ENCODE measurements at regions not wholly inside any gene's neighbourhood (a gene's known extent, or its start where the extent isn't known, plus 50 kb on each side); places are given as distances from the start of the nearest gene placed in this dataset.

DNA sequence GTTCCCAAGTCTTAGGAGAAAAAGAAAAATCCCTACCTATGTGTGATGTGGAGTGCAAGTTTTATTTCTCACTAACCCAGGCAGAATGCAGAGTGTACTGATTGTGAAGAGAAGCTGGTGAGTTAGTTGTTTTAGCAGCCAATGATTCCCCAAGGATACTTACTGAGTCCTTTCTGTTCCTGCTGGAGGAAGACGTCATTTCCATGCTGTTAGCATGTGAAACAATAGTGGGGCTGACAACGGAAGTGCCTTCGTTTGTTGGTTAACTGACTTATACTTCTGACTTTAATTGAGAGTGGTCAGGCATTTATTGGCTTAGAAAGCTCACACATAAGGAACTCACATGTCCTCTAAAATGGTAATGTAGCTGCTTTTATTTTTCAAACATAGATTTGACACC is 180.6 kb downstream of the MC4R start:
- H3K9me3 ChIP-seq (ENCODE audit: control insufficient read depth in 4 of 4, insufficient read depth in 3 of 4, low read length in 3 of 4) = no peaks in the 10 kb centered on the region
- H3K27ac ChIP-seq (ENCODE audit: low read depth in 1 of 2, low read length in 1 of 2) = no peak overlapping the region
- no peak for ATAC-seq (ENCODE audit: insufficient read depth, low FRiP score)
- H3K27me3 ChIP-seq (ENCODE audit: control insufficient read depth in 3 of 3, insufficient read depth in 3 of 3, low read length in 2 of 3) = no peaks in the 10 kb centered on the region
- H3K36me3 ChIP-seq (ENCODE audit: control insufficient read depth in 4 of 4, insufficient read depth in 4 of 4, low read length in 4 of 4) = no peaks in the 10 kb centered on the region
- no peak for TF ChIP-seq CTCF (IDR thresholded peaks at IDR 0.05; ENCODE audit: control extremely low read depth, extremely low read depth)
- WGBS, 2 donors = 66 to 86% methylated on average over 3 of the region's 3 CpGs
- no peak overlapping the region for H3K4me3 ChIP-seq
- H3K9ac ChIP-seq (ENCODE audit: insufficient read depth in 1 of 2, low read length in 2 of 2) = no peak overlapping the region
- H3K4me1 ChIP-seq (ENCODE audit: control insufficient read depth in 5 of 5, insufficient read depth in 5 of 5, low read length in 5 of 5) = peaks cover 0 to 14% (median 0%) of the 10 kb centered on the region in 5 donors
- DNase-seq = no peak

- no peak for TF ChIP-seq CTCF (IDR thresholded peaks at IDR 0.05; ENCODE audit: control extremely low read depth, extremely low read depth)
- DNase-seq (peak; percentile 64 to 92 (median 88)), ATAC-seq (ENCODE audit: insufficient read depth, low FRiP score) (no peak)
- Histone ChIP-seq H3K4me3 (no peak overlapping the region), H3K4me1 (ENCODE audit: control insufficient read depth in 5 of 5, insufficient read depth in 5 of 5, low read length in 5 of 5) (peaks cover 0 to 14% (median 0%) of the 10 kb centered on the region in 5 donors), H3K9me3 (ENCODE audit: control insufficient read depth in 4 of 4, insufficient read depth in 3 of 4, low read length in 3 of 4) (no peaks in the 10 kb centered on the region), H3K36me3 (ENCODE audit: control insufficient read depth in 4 of 4, insufficient read depth in 4 of 4, low read length in 4 of 4) (no peaks in the 10 kb centered on the region), H3K27me3 (ENCODE audit: control insufficient read depth in 3 of 3, insufficient read depth in 3 of 3, low read length in 2 of 3) (no peaks in the 10 kb centered on the region), H3K9ac (ENCODE audit: insufficient read depth in 1 of 2, low read length in 2 of 2) (no peak overlapping the region), H3K27ac (ENCODE audit: low read depth in 1 of 2, low read length in 1 of 2) (no peak overlapping the region)
- 66 to 82% methylated on average over 2 of the region's 2 CpGs for WGBS, 2 donors
Observed at GRCh38 chr18:60189856-60190255, 182.7 kb downstream of the MC4R start.

GRCh38 chr18:60188958-60189357 is 183.6 kb downstream of the MC4R start:
- Histone ChIP-seq H3K36me3 (ENCODE audit: control insufficient read depth in 4 of 4, insufficient read depth in 4 of 4, low read length in 4 of 4) (no peaks in the 10 kb centered on the region), H3K4me3 (no peak overlapping the region), H3K4me1 (ENCODE audit: control insufficient read depth in 5 of 5, insufficient read depth in 5 of 5, low read length in 5 of 5) (peaks cover 0 to 14% (median 0%) of the 10 kb centered on the region in 5 donors), H3K9ac (ENCODE audit: insufficient read depth in 1 of 2, low read length in 2 of 2) (no peak overlapping the region), H3K27me3 (ENCODE audit: control insufficient read depth in 3 of 3, insufficient read depth in 3 of 3, low read length in 2 of 3) (no peaks in the 10 kb centered on the region), H3K27ac (ENCODE audit: low read depth in 1 of 2, low read length in 1 of 2) (no peak overlapping the region), H3K9me3 (ENCODE audit: control insufficient read depth in 4 of 4, insufficient read depth in 3 of 4, low read length in 3 of 4) (no peaks in the 10 kb centered on the region)
- no peak for TF ChIP-seq CTCF (IDR thresholded peaks at IDR 0.05; ENCODE audit: control extremely low read depth, extremely low read depth)
- WGBS, 2 donors = 60 to 72% methylated on average over 4 of the region's 4 CpGs
- ATAC-seq (ENCODE audit: insufficient read depth, low FRiP score) = no peak
- peak; percentile 27 to 57 (median 51) for DNase-seq

DNA sequence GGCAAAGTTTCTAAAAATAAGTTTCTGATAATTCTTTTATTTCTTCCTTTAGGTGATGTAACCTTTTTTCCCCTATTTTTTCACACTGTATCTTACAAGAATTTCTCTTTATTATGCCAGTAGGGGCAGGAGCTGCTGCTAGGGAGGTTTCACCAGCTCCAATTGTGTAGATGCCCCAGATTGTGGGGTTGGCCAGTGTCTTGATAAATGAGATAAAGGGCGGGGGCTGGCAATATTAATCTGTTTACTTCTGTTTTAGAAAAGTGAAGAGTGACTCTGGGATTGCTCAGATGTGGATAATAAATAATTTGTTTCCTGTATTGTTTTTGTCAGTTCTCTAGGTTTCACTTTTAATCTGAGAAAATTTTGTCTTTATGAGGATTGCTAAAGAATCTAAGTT is 190.4 kb downstream of the MC4R start:
- ATAC-seq (ENCODE audit: insufficient read depth, low FRiP score) (no peak), DNase-seq (no peak)
- Histone ChIP-seq H3K4me1 (ENCODE audit: control insufficient read depth in 5 of 5, insufficient read depth in 5 of 5, low read length in 5 of 5) (no peaks in the 10 kb centered on the region), H3K9ac (ENCODE audit: insufficient read depth in 1 of 2, low read length in 2 of 2) (no peak overlapping the region), H3K4me3 (no peak overlapping the region), H3K27ac (ENCODE audit: low read depth in 1 of 2, low read length in 1 of 2) (no peak overlapping the region), H3K9me3 (ENCODE audit: control insufficient read depth in 4 of 4, insufficient read depth in 3 of 4, low read length in 3 of 4) (no peaks in the 10 kb centered on the region), H3K27me3 (ENCODE audit: control insufficient read depth in 3 of 3, insufficient read depth in 3 of 3, low read length in 2 of 3) (no peaks in the 10 kb centered on the region), H3K36me3 (ENCODE audit: control insufficient read depth in 4 of 4, insufficient read depth in 4 of 4, low read length in 4 of 4) (no peaks in the 10 kb centered on the region)
- TF ChIP-seq CTCF (IDR thresholded peaks at IDR 0.05; ENCODE audit: control extremely low read depth, extremely low read depth) = no peak
- WGBS, 2 donors = 23 to 60% methylated on average over 1 of the region's 1 CpG
